22Rv1 (cell line): ENCODE measurements at regions not wholly inside any gene's neighbourhood (a gene's known extent, or its start where the extent isn't known, plus 50 kb on each side); places are given as distances from the start of the nearest gene placed in this dataset.

Experiments used
- H3K27ac ChIP-seq: fragments of 450-650 bp; 2 replicates; pipeline ENCODE4 v1.5.1; 2017
- CTCF ChIP-seq: fragments of 450-650 bp; IDR thresholded peaks from 2 replicates; pipeline ENCODE4 v1.5.1; 2017; ENCODE audit warnings: mild to moderate bottlenecking
- ZFX ChIP-seq: fragments of 450-650 bp; IDR thresholded peaks from 2 replicates; pipeline ENCODE4 v1.6.1; 2017; ENCODE audit warnings: antibody characterized with exemption, borderline replicate concordance

DNA sequence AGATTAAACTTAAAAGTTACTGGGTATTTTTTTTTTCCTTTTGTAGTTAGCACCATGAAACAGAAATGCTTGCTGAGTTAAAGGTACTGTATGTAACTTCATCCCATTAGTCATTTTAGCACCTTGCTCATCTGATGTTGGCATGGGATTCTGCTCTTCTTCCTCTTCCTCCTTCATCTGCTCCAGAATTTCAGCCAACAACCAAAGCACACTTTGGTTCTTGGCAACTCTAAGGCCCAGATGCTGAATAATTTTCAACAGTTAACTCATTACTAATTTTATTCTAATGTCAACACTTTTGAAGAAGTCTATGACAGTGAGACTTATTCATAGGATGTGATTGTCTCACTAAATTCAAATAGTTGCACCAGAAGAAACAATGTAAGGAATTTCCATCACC is 359.2 kb downstream of the KCTD12 start:
- no peak for TF ChIP-seq ZFX
- TF ChIP-seq CTCF: no peak

DNA sequence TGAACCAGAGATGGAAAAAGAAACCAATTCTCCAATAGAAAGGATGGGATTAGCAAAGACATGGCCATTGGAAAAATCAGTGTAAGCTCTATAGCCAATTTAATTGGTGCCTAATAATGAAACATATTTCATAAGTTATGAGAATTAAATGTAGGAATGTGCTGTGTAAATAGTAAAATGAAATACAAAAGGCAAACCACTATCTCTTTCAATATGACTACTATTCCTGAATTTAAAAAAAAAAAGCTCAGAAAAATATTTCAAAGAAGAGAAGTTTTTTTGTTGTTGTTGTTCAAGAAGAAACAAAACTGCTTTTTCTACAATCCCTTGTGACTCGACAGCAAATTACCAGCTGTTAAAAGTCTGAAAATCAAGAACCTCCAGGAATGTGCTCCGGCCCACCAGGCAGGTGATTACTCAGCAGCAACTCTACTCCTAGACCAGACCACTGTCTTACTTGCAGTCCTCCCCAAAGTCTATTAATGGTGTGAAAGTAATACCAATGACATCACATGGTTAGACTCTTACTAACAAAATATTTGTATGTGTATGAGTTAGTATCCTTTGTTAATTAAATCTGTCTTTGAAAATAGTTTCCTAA is 362.4 kb downstream of the KCTD12 start:
- TF ChIP-seq ZFX (no peak), CTCF (no peak)
- H3K27ac ChIP-seq: no peak overlapping the region

More for the DNA sequence above, 359.2 kb downstream of the KCTD12 start:
- no peak overlapping the region for H3K27ac ChIP-seq

GRCh38 chr13:76522083-76522755 is 364.0 kb downstream of the KCTD12 start:
- no peak overlapping the region for H3K27ac ChIP-seq

GRCh38 chr13:76519685-76520084 is 366.5 kb downstream of the KCTD12 start:
- H3K27ac ChIP-seq: no peak overlapping the region
- TF ChIP-seq ZFX (no peak), CTCF (no peak)

More at GRCh38 chr13:76522083-76522755, 364.0 kb downstream of the KCTD12 start:
- TF ChIP-seq ZFX: no peak
- TF ChIP-seq CTCF: no peak

DNA sequence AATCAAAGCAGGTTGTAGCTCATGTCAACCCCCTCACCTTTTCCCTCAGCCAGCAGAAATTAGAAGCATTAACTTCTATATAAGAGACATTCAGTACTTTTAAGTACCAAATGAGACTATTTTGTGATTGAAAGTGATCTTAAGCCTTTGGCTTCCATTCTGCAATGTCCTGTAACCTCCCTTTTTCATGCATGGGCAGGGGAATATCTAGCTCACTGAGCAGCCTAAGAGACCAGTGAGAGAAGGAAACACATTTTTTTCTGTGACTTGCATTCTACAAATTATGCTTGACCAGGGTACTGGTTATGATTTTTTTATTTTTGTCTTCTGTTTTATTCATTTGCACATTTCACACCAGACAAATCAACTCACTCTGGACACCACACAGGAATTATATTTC is 369.6 kb downstream of the KCTD12 start:
- no peak for TF ChIP-seq ZFX
- no peak for TF ChIP-seq CTCF
- H3K27ac ChIP-seq: no peak overlapping the region

- TF ChIP-seq CTCF (no peak), ZFX (no peak)
- H3K27ac ChIP-seq: no peak overlapping the region
Observed at GRCh38 chr13:76516013-76516412, 370.2 kb downstream of the KCTD12 start.

GRCh38 chr13:76512721-76513145 is 373.5 kb downstream of the KCTD12 start:
- no peak overlapping the region for H3K27ac ChIP-seq
- TF ChIP-seq CTCF: no peak
- TF ChIP-seq ZFX: no peak
